ENCODE measurements at regions not wholly inside any gene's neighbourhood (a gene's known extent, or its start where the extent isn't known, plus 50 kb on each side); places are given as distances from the start of the nearest gene placed in this dataset.
"Not testable (repeated sequence)": the region's sequence is repeated elsewhere in the genome, so short reads cannot be mapped to it uniquely, and the experiment has no call there.

DNA sequence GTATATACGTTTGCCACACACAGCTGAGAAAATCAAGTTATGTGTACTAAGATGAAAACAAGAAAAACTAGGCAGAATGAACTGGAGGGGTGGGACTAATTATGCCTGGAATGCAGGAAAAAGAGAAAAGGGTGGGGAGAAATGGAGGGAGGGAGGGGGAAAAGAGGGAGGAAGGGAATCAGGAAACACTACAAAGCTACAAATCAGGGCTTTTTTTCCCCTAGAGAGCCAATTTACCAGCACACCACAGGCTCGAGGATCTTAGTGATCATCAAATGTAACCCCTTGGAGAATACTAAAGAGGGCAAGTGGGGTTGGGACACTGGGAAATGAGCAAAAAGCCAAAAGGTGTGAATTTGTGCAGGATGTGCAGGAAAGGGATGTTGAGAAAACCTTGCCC, 451.9 kb downstream of the SMARCA1 start:
- DNase-seq, result no peak

DNA sequence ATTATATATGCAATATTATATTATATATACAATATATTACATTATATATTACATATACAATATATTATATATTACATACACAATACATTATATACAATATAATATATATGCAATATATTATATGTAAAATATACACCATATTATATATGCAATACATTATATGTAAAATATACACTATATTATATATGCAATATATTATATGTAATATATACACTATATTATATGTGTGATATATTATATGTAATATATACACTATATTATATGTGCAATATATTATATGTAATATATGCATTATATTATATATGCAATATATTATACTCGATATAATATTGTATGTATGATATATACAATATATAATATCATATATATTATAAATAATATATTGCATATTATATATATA, 457.4 kb downstream of the SMARCA1 start:
- no peak for DNase-seq

DNA sequence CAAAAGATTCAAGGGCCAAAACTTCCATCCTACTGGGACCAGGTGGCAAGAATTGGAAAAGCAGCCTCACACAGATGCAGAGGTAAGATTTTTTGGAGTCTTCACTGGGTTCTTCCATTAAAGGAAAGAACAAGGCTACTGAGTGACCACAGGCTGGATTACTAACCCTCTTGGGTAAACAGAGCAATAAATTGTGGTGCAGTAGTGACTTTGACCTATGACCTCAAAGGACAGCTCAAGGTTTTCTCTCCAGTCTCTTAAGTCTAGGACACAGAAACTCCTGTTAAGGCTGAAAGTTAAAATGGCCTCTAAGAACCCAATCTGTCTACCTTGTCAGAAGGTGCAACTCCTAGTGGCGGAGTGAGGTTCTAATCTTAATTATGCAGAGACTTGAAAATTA, 464.9 kb downstream of the SMARCA1 start:
- no peak for DNase-seq

DNA sequence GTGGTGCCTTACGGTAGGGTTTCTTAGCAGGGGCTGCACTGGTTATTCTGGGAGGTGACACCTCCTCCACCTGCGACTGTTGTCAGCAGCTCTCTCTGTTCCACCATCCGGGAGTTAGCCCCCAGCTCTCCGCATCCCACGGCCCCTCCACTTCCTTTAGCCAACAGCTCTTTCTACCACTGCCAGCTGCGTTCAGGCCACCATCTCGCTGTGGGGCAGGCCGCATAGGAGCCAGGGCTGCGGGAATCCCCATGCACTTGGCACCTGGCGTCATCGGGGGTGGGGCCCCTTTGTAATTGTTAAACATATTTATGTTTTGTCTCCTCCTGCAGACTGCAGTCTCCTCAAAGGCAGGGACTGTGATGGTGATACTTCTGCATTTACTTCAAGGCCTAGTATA, 480.2 kb downstream of the SMARCA1 start:
- DNase-seq, result no peak

DNA sequence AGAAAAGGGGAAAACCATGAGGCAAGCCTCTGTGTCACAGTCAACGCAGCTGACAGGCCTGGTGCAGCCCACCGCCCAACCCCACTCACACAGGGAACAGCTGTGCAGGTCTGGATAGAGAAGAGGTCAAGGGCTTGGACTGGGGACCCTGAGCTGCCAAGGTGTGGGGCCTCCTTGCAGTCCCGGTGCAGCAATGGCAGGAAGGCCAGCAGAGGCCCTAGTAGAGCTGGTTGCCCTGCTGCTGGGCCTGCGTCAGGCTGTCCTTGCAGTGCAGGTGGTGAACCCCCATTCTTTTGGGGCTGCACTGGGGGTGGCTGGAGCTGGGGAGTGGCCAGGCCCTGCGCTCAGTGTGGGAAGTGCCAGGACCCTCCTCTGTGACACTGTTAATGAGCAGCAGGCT, 482.0 kb downstream of the SMARCA1 start:
- no peak for DNase-seq

DNA sequence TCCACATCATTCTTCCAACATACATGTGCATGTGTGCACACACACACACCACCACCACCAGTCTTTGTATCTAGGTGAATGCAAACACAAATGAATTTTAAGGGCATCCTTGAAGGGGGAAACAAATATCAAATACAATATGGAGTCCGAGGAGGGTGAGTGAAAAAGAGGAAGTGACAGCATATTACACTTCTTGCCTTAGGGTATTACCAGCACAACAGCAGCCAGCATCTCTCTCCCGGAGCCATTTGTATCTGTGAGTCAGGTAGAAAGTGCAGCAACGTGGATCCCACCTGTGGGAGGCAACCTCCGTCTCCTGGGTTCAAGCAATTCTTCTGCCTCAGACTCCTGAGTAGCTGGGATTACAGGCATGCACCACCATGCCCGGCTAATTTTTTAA, 483.2 kb downstream of the SMARCA1 start:
- no peak for DNase-seq

DNA sequence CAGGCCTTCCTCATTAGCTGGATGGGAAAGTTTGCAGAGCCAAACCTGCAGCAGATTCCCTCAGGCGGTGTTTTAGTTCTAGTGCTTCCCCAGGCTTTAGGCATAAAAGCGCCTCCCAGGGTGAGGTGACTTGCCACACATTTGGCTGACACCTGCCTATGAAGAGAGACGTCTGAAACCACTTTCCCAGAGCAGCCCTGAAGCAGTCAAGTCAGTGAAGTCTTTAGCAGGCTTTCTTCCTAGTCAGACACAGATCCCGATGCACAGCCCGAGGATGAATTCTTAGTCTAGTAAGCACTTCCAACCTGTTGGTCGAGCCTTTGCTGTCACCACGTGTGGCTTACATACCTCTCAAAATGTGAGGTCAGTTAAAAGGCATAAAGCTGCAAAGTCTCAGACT, 484.1 kb downstream of the SMARCA1 start:
- DNase-seq, result no peak

DNA sequence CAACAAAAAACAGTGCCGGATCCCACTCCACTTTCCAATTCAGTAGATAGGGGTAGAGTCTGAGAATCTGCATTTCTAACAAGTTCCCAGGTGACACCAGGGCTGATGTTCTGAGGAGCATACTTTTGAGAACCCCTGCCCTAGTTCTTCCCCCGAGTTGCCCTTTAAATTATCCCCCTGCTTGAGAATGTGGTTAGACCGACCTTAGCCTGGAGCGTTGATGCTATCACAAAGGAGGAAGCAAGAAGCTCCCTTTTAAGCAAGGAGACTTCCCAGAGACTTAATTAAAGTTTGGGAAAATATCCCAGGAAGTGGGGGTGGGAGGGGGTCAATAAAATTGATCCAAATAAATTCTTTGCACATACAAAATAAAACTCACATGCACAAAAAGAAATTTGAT, 485.9 kb downstream of the SMARCA1 start:
- no peak for DNase-seq

DNA sequence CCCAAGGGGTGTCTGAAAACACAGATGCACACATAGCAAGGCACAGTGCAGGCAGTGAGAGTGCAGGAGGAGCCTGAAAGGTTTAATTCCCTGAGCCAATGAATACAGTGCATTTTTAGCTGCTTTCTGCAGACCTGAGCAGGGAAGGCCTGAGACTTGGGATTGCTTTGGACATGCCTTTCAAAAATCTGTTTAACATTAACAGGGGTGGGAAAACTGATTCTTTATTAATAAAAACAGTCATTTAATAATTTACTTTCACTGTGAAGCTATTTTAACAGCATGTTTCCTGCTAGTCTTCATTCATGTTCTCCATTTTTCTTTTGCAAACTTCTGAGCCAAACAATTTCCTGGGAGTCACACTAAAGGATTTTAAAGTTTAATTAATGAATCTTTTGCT, 488.1 kb downstream of the SMARCA1 start:
- DNase-seq, result no peak

DNA sequence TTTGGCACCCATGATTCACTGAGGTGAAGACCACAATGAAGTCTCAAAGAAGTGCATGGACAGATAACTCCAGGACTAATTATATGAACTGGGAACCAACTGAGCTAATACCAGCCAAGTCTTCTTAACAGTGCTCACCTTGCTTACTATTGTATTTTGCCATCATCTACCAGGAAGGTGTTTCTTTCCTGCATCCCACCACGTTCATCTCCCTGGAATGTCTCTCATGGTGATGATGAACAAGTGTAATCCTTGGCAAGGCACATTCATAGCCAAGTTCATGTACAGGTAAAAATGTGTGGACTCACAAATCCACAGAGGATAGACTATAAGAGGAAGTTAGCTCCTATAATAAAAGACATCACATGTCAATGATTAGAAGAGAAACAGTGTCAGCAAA, 489.1 kb downstream of the SMARCA1 start:
- DNase-seq, result no peak

DNA sequence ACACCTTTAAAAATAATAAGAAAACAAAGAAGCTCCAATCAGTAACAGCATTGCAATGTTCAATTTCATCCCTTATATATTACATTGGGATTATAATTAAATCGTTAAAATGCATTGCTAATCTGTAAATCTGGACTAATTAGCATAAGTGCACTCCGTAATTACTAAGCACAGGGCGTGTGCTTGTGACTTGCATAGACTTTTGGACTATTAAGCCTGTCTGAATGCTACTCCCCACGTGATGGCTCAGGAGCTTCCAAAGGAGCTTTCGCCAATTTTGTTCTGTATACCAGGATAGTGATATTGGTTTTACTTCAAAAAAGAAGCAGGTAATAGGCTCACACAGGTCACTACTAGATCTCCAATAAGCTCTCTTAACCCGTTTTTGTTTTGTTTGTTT, 497.1 kb downstream of the SMARCA1 start:
- no peak for DNase-seq

DNA sequence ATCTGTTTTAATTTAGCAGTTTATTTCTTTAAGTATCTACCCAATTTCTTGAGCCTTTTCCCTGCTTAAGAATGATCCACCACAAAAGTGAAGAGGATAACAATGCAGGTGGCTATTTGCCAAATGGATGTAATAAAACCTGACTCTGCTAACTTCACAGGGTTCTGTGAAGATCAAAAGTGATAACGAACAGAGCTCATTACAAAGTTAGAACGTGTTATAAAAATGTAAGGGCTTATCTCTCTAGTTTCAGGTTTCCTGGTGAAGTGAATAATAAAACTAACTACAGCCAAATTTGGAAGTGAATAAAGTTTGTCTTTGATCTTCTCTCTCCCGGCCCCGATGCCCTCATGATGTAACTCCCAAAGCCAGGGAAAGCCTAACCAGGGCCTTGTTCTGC, 497.9 kb downstream of the SMARCA1 start:
- DNase-seq, result no peak

DNA sequence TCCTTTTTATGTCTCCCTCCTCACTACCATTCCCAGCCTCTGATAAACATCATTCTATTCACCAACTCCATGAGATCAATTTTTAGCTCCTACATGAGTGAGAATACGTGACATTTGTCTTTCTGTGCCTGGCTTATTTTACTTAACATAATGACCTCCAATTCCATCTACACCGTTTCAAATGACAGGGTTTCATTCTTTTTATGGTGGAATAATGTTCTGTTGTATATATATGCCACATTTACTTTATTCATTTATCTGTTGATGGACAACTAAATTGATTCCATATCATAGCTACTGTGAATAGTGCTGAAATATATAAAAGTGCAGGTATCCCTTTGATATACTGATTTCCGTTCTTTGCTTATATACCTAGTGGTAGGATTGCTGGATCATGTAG, 503.9 kb downstream of the SMARCA1 start:
- no peak for DNase-seq

DNA sequence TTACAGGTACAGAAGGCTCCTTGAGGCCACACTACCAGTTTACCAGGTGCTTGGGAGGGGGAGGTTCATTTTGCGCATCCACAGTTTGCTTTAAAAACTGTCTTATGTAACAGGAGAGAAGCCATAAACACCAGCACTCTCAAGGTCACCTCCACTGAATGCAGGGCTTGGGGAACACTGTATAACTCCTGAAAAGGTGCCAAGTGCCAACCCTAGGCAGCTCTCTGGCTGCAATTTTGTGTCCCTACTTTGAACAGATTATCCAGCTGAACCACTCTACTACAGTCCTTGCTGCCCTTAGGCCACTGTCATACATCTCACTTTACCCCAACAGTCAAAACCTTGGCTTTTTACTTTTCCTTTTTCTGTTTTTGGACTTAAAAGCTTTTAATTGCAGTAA, 507.9 kb downstream of the SMARCA1 start:
- DNase-seq, result no peak

DNA sequence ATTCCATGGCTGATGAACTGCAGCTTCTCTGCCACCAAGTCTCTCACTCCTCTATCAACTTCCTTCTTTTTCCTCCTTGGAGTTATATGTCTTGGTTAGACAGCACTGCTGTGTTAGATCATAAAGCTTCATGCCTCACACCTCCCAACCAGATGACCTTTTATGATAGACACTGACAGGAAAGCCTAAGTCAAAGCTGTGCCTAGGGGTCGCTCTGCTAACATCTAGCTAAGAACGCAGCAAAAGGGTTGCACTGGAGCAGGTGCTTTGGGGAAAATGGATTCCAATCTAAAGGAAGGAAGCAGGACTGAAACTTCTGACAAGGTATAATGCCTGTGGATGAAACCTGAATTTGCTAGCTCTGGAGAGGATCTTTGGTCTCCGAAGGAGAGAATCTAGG, 509.7 kb downstream of the SMARCA1 start:
- DNase-seq, result no peak

DNA sequence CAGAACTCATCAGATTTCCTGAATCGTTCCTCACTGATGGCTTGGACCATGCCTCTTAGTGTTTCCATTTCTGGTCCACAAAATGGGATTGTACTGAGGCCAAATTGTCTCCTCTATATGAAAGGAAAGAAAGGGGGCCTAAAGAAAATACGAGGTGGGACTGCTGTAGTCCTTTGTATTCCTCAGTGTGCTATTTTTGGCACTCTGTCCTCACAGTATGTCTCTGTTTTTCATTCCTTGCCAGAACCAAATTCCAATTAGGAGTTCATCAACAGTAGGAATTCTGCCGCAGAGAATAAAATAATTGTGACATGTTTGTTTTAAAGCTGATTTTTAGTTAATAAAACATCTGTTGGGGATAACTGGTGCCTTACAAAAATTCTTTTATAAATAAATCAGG, 515.7 kb downstream of the SMARCA1 start:
- no peak for DNase-seq

DNA sequence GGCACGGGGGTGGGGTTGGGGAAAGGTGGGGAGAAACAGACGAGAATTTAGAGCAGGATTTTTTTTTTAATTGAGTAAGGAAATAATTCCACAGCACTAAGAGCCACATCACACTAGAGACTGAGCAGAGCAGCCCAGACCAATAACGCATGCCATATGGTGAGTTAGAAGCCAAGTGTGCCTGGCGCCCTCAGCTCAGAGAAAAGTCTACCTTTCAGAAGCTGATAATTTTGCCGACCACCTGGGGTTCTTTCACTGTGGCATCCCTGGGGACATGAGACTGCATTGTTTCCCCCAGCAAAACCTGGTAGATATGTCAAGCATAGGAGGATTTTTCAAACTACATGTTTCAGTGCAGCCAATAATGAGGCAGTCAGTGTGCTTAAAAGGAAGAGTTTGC, 516.8 kb downstream of the SMARCA1 start:
- peak; percentile 6 for DNase-seq

DNA sequence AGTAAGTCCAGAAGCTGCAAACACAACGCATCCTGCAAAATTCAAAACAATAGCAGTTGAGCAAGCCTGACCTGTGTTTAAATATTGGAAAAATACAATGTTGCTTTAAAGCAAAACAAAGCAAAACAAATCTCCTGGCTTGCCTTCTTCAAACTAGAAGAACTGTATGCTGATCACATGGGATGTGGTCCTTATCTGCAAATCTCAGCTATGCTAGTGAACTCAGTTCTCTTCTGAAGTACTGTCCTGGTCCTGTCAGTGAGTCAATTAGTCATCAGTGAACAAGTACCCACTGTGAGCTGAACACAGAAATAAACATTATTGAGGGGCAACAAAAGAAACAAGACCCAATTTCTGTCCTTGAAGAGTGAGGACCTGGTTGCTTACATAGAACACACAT, 522.5 kb downstream of the SMARCA1 start:
- DNase-seq, result no peak

DNA sequence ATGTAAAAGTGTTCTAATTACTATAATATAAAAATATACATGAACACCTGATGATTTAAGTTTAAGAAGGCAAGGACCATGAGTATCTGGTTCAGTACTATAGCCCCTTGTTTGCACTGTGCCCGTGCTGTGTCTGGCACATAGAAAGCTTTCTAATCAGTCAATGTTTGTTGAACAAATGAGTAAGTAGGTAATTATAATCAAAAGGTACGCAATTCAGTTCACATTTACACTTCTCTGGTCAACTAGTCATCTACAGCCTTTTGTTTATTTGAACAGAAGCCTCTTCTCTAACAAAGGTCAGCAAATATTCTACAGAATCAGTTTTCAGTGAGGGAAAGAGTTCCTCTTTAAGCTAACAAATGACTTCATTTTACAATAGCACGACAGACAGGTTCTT, 523.3 kb downstream of the SMARCA1 start:
- DNase-seq, result peak; percentile 11

DNA sequence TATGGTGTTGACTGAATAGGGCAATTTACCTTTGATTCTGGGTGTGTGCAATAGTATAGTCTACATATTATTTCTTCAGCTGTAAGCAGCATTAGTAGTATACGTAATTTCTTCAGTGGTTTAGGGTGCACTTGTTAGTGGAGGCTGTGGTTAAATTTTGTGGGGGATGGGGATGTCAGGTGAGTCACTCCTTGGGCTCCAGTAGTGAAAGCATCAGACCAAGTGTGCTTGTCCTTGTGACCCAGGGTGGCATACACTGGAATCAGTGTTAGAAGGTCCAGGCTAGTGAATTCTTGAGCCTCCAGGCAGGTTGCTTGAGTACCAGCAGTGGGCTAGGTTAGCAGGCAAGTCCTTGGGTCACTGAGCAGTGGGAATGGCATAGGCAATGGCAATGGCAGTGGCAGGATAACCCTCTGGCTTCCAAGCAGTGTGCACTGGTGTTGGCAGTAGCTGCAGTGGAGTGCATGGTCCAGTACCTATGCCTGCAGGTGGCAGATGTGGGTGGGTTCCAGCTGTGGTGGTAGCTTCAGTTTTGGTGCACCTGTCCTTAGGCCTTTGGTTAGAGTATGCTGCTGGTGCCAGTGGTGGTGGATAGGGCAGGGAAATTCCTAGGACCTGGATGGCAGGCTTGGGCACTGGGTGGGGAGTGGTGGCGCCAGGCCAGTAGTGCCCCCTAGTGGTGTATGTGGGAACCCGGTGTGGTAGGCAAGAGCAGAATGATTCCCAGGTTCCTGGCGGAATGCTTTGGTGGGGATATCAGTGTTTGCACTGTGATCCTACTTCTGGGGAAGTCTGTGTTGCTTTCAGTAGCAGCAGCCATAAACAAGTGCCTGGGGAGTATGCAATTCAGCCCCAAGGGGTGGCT, 531.0 kb downstream of the SMARCA1 start:
- DNase-seq, result no peak

DNA sequence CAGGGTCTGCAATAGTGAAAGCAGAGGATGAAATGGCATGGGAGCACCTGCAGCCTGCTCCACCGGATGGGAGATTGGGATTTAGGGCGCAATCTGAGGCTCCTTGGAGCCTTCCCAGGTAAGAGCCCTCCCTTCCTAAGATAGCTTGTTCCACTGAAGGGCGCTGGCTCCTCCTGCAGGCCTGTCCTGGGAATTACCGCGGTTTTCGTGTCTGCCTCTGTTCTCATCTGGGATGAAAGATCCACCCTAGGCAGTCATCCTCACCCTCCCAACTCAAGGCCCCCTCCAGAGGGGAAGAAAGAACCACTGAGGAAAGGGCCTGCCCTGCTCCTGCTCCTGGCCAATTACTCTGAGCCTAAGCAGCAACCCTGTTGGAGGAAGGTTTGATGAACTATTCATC, 547.5 kb downstream of the SMARCA1 start:
- peak; percentile 17 for DNase-seq

DNA sequence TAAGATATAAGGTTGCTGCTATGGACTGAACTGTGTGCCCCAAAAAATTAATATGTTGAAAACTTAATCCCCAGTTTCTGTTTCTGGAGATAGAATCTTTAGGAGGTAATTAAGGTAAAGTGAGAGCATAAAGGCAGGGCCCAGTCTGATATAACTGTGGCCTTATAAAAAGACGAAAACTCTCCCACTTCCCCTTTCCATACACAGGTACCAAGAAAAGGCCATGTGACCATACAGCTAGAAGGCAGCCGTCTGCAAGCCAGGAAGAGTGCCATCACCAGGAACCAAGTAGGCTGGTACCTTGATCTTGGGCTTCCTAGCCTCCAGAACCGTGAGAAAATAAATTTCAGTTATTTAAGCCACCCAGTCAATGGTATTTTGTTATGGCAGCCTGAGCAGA, 550.3 kb downstream of the SMARCA1 start:
- no peak for DNase-seq

DNA sequence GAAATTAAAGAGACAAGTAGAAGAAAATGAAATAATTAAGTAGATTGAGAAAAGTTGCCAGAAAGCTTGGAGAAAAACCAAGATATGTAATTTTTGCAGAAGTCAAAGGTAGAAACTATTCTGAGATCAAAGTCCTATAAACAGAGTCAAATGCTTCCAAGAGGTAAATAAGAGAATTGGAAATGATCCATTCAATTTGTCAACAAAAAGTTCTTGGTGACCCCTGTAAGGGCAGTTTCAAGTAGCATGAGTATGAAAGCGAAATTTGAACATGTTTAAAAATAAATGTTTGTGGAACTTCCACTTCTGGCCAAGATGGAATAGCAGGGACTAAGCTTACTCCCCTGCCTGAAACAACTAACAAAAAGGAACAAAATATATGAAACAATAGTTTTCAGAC, 562.0 kb downstream of the SMARCA1 start:
- DNase-seq, result no peak

DNA sequence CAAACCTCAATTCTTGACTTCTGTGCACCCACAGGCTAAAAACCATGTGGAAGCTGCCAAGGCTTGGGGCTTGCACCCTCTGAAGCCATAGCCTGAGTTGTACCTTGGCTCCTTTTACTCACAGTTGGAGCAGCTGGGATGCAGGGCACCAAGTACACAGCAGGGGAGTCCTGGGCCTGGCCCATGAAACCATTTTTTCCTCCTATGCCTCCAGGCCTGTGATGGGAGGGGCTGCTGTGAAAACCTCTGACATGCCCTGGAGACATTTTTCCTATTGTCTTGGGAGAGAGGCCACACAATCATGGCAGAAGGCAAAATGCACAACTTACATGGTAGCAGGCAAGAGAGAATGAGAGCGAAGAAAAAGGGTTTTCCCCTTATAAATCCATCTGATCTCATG, 568.6 kb downstream of the SMARCA1 start:
- not testable (repeated sequence) for DNase-seq

DNA sequence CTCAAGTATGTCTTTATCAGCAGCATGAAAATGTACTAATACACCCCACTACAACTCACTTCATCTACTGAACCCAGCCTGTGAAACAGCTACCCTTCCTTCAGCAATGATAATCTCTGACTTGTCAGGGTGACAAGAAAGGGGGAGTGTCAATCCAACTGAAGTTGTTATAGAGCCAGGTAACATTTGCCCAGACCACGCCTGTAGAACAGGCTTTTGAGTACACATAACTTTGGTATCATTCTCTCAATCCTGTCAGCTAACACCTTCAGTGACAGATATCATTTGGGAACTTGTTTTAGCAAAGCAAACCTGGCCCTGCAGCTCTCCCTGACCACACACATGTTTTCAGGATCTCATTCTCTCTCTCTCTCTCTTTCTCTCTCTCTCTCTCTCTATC, 592.2 kb downstream of the SMARCA1 start:
- DNase-seq, result no peak

Data from NCI-H1092 (cell line).